ENCODE measurements at regions not wholly inside any gene's neighbourhood (a gene's known extent, or its start where the extent isn't known, plus 50 kb on each side); places are given as distances from the start of the nearest gene placed in this dataset.

- no peak for TF ChIP-seq POLR2A (IDR thresholded peaks at IDR 0.05)
- no peak for TF ChIP-seq CTCF (IDR thresholded peaks at IDR 0.05)
- TF ChIP-seq EP300 (IDR thresholded peaks at IDR 0.05): no peak
Measured at GRCh38 chr1:56064705-56065104, 514.7 kb downstream of the PLPP3 start.

Measured in ovary (tissue), 3 donors.